NCI-H2081 (cell line): ENCODE measurements at regions not wholly inside any gene's neighbourhood (a gene's known extent, or its start where the extent isn't known, plus 50 kb on each side); places are given as distances from the start of the nearest gene placed in this dataset.
A peak's percentile ranks its signal among the peaks of the same experiment; 100 is the strongest.

Experiments
- DNase-seq, 2 experiments: peaks; one replicate each; lab custom pipeline; 2025; lab: John Stamatoyannopoulos, UW

GRCh38 chr18:55780586-55781071, 192.6 kb upstream of the TCF4 start:
- DNase-seq = peak in 1 of 2 experiments; percentile 19

DNA sequence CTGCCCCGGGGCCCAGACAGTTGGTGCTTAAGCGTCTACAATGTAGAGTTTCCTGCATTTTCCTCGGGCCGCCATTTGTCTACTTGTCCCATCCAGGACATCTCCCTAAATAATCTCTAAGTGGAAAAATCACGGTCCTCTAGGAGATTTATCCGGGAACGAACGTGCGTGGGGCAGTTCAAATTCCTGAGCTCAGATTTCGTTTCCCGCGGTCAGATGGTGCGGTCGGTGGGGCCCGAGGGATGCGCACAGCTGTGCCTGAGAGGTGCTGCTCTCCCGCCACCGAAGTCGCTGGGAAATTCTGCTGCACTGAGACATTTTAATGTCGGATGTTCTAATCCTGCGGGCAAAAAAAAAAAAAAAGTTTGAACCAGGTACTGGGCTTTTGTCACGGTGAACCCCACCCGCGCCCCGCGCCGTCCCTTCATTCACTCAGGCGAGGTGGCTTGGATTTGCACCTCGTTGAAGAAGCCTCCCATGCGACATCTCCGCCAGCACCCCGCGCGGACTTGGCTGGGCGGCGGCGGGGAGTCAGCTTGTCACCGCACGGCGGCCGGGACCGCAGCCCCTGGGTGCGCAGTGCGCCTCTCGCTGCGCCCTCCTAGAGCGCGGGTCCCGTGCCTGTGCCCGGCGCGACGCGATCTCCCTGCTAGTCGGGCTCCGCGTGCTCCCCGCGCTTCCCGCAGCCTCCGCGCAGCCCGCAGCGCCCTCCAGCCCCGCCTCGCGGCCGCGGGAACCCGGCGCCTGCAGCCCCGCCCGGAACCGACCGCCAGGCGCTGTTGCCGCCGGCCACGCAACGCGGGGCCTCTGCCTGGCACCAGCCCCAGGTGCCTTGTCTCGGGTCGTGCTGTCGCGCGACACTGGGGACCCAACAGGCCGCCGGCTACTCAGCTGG, 191.9 kb upstream of the TCF4 start:
- DNase-seq = peak; percentile 20 to 49

DNA sequence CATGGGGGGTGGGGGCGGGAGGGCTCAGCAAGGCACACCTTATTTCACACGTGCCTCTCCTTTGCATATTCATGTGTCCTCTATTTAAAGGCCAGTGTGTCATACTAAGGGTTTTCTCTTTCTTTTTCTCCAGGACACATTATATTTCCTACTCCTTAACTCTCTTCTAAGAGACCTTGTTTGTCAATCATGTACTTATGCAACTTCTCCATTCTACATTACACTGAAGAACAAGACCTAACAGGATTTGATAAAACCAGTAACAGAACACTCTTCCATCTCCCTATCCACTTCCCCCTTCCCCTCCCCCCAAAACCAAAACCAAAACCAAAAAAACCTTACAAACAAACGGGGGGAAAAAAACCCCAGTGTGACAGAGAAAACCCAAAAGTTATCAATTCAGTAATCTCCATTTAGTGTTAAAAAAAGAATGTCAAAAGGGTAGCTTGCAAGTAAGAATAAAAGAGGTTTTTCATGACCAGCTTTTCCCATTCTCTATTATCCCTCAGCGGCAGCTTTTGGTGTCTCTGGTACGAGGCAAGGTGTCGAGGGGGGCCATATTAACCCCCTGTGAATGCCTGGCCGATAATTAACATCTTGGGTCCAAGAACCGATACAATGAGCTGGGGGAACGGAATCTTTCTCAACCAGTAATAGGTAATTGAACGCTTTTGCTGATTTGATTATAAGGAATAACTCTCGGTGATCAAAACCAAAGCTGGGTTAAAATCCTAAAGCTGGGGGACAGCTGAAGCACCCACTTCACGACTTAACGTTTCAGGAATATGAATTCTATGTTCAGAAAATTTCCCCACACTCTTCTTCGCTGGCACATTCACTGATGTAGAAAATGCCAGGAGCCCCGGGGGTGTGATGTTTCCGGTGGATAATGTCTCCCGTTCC, 191.0 kb upstream of the TCF4 start:
- DNase-seq = peak; percentile 51 to 59

GRCh38 chr18:55777666-55778304, 189.8 kb upstream of the TCF4 start:
- no peak for DNase-seq

DNA sequence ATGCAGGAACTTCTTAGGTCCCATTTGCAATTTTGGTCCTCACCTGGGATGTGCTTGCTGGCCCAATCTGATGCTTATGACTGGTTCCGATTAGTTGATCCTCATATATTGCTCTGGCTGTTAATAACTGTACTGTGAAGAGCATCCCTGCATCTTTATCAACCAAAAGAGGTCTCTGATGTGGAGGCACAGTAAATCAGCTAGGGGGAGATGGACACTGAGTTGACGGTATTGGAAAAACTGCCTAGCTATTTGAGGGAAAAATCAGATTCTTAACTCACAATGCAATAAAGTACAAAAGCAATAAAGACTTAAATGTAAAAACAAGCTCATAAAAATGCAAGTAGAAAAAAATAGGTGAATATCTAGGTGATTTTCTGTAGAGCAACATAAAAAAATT, 188.0 kb upstream of the TCF4 start:
- no peak for DNase-seq

GRCh38 chr18:55774505-55774904, 186.5 kb upstream of the TCF4 start:
- DNase-seq = no peak

DNA sequence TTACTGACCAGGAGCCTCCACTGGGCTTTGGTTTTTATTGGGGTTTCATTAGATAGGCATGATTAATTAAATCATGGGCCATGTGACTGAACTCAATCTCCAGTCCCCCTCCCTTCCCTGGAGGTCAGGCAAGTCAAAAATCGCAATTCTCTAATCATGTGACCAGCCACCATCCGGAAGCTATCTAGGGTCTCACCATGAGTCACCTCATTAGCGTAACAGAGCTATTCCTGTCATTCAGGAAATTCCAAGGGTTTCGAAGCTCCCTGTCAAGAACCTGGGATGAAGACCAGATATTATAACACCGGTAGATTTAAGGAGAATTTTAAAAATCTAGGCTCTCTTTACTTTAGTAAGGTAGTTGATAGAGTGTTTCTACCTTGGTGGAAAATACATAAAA, 180.3 kb upstream of the TCF4 start:
- no peak for DNase-seq

GRCh38 chr18:55764386-55764785, 176.4 kb upstream of the TCF4 start:
- no peak for DNase-seq

GRCh38 chr18:55763805-55764204, 175.8 kb upstream of the TCF4 start:
- peak; percentile 42 to 67 for DNase-seq

- no peak for DNase-seq
Observed at GRCh38 chr18:55763298-55763697, 175.3 kb upstream of the TCF4 start.

DNA sequence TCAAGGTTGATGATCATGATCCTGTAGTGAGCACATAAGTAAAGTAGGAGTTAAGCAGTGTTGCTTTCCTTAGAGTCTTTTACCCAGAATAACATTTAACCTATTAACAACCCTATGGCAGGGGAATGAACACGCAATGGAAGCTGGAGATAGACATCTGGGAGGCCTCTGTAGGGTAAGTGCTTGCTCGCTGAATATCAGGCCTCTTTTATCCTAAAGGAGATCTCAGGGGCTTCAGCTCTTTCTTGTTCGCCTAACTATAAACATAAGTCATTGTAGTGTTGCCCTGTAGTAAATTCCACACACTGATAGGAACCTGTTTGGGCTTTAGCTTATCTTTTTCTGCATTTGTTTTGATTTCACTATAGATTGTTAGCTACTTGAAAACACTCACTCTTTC, 174.4 kb upstream of the TCF4 start:
- DNase-seq = no peak

DNA sequence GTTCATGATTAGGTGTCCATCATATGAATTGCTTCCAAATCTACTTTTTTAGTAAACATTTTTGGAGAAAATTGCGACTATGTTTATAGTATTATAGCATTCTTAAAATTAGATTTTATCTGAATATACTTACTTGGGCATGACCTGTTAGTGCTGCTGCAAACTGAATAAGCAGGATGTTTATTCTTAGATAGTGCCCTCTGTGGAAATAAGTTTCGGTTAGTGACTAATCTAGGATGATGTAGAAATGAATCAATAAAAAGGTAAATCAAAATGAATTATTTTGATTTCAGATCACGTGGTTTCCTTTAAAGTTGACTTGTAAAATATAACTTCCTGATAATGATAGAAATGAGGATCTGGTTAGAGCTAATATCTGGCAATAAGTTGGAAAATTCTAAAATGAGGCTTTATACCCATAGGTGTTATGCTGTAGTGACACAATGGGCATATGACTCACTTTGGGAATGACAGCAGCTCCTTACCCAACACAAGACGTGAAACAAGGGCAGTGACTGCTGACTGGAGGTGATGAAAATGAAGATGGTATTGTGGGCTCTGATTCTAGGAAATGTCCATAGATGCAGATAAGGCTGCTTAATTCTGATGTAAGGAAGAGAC, 165.8 kb upstream of the TCF4 start:
- DNase-seq = no peak

- DNase-seq = no peak
Observed at GRCh38 chr18:55751476-55751875, 163.5 kb upstream of the TCF4 start.

- DNase-seq = no peak
Observed at GRCh38 chr18:55748227-55748738, 160.3 kb upstream of the TCF4 start.

- DNase-seq = no peak
Observed at GRCh38 chr18:55744206-55744605, 156.2 kb upstream of the TCF4 start.

GRCh38 chr18:55743736-55744135, 155.7 kb upstream of the TCF4 start:
- no peak for DNase-seq

- DNase-seq = no peak
Observed at GRCh38 chr18:55743133-55743532, 155.1 kb upstream of the TCF4 start.

GRCh38 chr18:55739488-55739887, 151.5 kb upstream of the TCF4 start:
- DNase-seq = no peak

GRCh38 chr18:55738483-55739114, 150.6 kb upstream of the TCF4 start:
- no peak for DNase-seq

DNA sequence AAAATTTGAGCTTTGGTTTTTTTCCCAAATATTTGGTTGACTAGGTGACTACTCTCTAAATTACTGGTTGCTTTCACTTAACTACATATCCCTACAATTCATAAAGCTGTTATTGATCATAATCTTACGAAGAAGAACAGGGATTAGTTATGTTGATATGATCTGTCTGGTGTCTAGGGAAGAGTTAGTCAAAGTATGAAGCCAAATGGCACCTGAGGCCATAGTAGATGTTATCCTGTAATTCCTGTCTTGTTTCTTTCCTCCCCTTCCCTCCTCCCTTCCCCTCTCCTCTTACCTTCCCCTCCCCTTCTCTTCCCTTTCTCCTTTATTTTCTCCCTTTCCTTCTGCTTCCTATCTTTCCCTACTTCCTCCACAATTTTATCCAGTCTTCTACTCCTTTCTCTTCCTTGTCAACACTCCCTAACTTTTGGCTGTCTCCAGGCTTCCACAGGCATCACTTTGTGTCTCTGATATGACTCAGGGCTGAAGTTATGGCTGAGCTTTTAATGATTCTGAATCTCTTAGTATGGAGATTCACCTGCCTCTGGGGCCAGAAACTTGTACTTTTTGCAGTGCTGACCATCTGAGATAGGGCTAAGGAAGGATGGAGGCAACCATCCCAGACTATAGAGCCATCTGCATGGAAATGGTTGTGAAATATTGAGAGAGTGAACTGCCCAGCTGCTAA, 149.9 kb upstream of the TCF4 start:
- no peak for DNase-seq
